Retinal pigment epithelial cell (primary cell): ENCODE measurements at regions not wholly inside any gene's neighbourhood (a gene's known extent, or its start where the extent isn't known, plus 50 kb on each side); places are given as distances from the start of the nearest gene placed in this dataset.

ENCODE experiments used
- DNase-seq: peaks from one replicate; pipeline ENCODE4 v3.0.0-alpha.2; 2010; ENCODE audit warnings: low read depth
- H3K4me3 ChIP-seq: 2 replicates; pipeline ENCODE4 v1.5.1; 2011; ENCODE audit warnings: mild to moderate bottlenecking, low read length, control low read depth, moderate library complexity
- TF ChIP-seq, protein P1 (sequence below): conservative IDR thresholded peaks from 2 replicates; pipeline ENCODE4 v1.5.1; 2011; ENCODE audit warnings: low read depth, low read length, control low read depth, inconsistent platforms

DNA sequence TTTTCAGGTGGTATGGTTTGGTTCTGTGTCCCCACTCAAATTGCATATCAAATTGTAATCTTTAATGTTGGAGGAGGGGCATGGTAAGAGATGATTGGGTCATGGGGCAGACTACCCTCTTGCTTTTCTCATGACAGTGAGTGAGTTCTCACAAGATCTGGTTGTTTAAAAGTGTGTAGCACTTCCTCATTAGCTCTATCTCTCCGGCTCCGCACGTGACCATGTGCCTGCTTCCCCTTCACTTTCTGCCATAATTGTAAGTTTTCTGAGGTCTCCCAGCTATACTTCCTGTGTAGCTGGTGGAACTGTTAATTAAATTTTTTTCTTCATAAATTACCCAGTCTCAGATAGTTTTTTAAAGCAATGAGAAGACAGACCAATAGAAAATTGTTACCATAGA, 843.2 kb downstream of the AMY1C start:
- no peak for DNase-seq
- H3K4me3 ChIP-seq: no peak overlapping the region
- TF ChIP-seq, protein P1, sequence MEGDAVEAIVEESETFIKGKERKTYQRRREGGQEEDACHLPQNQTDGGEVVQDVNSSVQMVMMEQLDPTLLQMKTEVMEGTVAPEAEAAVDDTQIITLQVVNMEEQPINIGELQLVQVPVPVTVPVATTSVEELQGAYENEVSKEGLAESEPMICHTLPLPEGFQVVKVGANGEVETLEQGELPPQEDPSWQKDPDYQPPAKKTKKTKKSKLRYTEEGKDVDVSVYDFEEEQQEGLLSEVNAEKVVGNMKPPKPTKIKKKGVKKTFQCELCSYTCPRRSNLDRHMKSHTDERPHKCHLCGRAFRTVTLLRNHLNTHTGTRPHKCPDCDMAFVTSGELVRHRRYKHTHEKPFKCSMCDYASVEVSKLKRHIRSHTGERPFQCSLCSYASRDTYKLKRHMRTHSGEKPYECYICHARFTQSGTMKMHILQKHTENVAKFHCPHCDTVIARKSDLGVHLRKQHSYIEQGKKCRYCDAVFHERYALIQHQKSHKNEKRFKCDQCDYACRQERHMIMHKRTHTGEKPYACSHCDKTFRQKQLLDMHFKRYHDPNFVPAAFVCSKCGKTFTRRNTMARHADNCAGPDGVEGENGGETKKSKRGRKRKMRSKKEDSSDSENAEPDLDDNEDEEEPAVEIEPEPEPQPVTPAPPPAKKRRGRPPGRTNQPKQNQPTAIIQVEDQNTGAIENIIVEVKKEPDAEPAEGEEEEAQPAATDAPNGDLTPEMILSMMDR: no peak

DNA sequence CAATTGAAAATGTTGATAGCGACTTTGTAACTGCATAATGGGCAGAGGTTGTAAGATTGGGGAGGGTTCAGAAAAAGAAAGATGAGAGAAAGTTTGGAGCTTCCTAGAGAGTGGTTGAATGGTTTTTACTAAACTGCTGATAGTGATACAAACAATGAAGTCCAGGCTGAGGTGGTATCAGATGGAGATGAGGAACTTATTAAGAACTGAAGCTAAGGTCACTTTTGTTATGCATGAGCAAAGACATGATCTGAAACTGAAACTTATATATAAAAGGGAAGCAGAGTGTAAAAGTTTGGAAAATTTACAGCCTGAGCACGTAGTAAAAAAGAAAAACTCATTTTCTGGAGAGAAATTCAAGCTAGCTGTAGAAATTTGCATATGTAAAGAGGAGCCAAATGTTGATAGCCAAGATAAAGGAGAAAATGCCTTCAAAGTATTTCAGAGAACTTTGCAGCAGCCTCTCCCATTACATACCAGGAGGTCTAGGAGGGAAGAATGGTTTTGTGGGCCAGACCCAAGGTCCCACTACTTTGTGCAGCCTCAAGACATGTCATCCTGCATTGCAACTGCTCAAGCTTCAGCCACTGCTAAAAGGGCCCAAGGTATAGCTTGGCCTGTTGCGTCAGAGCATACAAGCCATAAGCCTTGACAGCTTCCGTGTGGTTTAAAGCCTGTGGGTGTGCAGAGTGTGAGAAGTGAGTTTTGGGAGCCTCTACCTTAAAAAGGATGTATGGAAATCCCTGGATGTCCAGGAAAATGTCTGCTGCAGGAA, 843.9 kb downstream of the AMY1C start:
- TF ChIP-seq, protein P1: no peak
- DNase-seq: no peak

DNA sequence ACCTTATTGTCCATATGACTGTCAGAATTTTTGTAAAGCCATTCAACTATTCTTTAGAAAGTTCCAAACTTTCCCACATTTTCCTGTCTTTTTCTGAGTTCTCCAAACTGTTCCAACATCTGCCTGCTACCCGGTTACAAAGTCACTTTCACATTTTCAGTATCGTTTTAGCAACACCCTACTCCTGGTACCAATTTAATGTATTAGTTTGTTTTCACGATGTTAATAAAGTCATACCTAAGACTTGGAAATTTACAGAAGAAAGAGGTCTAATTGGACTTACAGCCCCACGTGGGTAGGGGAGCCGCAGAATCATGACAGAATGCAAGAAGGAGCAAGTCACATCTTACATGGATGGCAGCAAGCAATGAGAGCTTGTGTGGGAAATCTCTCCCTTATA, 867.8 kb downstream of the AMY1C start:
- DNase-seq: no peak
- TF ChIP-seq, protein P1: no peak
- no peak overlapping the region for H3K4me3 ChIP-seq

More for the DNA sequence above, 843.9 kb downstream of the AMY1C start:
- H3K4me3 ChIP-seq: no peak overlapping the region

DNA sequence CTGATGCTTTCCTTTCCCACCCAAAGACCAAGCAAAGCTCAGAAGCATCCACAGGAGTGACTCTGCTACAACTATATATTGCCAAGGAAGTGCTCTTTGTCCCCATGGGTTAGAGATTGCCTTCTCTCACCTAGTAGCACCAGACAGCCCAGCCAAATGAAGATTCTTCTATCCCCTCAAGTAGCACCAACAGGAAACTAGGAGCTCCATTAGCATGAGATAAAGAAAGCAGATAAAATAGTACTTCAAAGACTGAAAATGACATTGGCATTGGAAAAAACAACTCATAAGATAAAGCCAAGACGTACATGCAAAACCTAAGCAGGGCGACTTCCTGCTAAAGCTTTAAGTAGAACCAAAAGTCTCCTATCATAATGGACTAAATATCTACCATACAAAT, 871.5 kb downstream of the AMY1C start:
- TF ChIP-seq, protein P1: no peak
- no peak for DNase-seq
- H3K4me3 ChIP-seq: no peak overlapping the region

DNA sequence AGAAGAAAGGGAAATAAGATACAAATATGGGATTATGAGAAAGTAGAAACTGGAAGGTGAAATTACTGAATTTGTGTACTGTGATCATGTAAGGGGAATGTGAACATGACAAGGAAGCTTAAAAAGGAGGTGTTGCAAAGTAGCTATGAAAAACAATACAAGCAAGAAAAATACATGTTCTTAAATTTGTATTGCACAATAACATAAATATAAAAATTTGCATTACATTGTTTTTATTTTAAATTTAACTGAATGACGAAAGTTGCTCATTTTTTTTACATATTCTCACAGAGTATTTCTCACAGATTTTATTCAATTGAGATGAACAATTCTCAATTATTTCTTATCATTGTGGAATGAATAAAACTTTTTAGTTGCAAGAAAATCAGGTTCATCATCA, 874.8 kb downstream of the AMY1C start:
- no peak for DNase-seq
- no peak overlapping the region for H3K4me3 ChIP-seq
- TF ChIP-seq, protein P1: no peak

DNA sequence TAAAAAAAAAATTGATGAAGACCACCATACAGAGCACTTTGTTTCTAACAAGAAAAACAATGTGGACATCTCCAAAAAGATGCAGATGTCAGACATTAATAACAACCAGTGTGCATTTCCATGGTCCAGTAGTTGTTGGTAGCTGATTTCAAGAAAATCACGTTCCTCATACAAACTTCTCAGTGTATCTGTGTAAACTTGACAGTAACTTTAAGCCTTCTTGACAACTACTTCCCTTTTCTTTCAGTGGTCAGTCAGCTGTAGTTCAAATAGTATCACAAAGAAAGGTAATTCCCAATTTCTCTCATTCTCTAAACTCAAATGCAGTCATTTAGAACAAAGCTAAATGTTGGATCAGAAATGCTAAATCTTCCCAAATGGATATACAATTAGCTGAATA, 879.9 kb downstream of the AMY1C start:
- no peak for DNase-seq
- TF ChIP-seq, protein P1: no peak
- H3K4me3 ChIP-seq: no peak overlapping the region

DNA sequence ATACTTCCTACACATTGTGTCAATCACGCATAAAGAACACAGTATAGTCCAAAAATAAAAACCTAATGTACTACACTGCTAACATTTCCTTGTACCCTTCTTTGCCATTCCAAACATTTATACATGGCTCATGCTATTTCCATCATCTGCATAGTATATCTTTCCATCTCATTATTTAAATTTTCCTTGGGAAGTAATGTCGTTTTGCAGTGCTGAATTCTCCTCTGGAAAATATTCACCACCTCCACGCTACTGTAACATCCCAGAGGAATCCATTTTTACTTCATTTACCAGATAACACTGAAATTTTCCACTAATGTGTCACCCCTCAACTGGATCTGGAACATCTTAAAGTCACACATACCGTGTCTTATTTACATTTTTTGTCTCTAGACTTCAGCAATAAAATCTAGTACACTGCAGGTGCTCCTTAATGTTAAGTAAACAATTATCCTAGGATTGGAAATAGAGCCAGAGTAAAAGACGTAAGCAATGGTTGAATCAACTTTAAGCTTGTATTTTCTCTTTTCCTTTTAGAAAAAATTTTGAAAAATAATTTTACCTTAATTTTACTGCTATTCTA, 881.0 kb downstream of the AMY1C start:
- TF ChIP-seq, protein P1: no peak
- no peak overlapping the region for H3K4me3 ChIP-seq
- DNase-seq: no peak
